HG03066 (cell line): ENCODE measurements at regions not wholly inside any gene's neighbourhood (a gene's known extent, or its start where the extent isn't known, plus 50 kb on each side); places are given as distances from the start of the nearest gene placed in this dataset.
A peak's percentile ranks its signal among the peaks of the same experiment; 100 is the strongest.

Source experiments
- ATAC-seq: cut with Tn5 transposase; IDR thresholded peaks from one replicate; pipeline ENCODE4 v1.9.1; 2021; ENCODE audit warnings: low read depth; ENCODE audit not compliant: unreplicated experiment

GRCh38 chr2:60400462-60401246 lies 152.8 kb downstream of the BCL11A start:
- no peak for ATAC-seq

GRCh38 chr2:60394463-60394862 lies 159.0 kb downstream of the BCL11A start:
- no peak for ATAC-seq

- no peak for ATAC-seq
These were observed 161.6 kb downstream of the BCL11A start for GRCh38 chr2:60391649-60392375.

DNA sequence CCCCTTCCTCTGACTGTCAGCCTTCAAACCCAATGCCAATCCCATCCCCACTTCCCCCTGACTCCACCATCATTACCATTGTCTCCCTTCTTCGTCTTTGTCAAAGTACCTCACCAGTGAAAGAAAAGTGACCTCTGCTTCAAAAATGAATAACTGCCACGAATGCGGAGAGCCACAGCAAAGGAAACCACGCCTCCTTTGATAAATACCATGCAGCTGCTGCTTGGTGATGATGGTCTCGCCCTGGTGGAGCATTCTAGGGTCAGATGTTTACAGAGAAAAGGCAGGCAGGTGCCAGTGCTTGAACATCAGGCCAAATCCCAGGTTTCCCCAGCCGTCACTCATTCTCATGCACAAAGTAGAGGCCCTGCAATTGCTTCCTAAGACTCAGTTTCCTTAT lies 162.2 kb downstream of the BCL11A start:
- no peak for ATAC-seq

GRCh38 chr2:60386436-60386835 lies 167.0 kb downstream of the BCL11A start:
- ATAC-seq: no peak

GRCh38 chr2:60385648-60386047 lies 167.8 kb downstream of the BCL11A start:
- ATAC-seq: no peak

GRCh38 chr2:60383401-60384143 lies 169.9 kb downstream of the BCL11A start:
- ATAC-seq: no peak

GRCh38 chr2:60380411-60380810 lies 173.0 kb downstream of the BCL11A start:
- no peak for ATAC-seq

- ATAC-seq: no peak
These were observed 173.8 kb downstream of the BCL11A start for GRCh38 chr2:60379684-60380083.

GRCh38 chr2:60379216-60379615 lies 174.2 kb downstream of the BCL11A start:
- ATAC-seq: no peak

GRCh38 chr2:60377825-60378224 lies 175.6 kb downstream of the BCL11A start:
- ATAC-seq: no peak

DNA sequence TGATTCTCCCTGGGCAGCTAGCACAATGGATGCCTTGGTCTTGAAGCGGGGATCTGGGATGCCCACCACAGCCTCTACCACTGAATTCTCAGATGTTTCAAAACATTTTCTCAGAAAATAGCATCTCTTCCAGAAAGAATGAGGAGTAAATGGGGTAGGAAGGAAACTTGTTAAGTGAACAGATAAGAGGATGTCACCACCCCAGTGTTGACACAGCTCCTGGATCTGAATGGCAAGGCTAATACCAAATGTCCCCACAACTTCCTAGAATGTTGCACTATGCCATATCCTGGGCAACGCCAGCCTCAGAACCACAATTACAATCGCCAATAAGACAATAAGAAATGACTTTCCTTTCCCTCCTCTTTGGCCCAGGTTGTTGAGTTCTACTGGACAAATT lies 177.2 kb downstream of the BCL11A start:
- ATAC-seq: no peak

DNA sequence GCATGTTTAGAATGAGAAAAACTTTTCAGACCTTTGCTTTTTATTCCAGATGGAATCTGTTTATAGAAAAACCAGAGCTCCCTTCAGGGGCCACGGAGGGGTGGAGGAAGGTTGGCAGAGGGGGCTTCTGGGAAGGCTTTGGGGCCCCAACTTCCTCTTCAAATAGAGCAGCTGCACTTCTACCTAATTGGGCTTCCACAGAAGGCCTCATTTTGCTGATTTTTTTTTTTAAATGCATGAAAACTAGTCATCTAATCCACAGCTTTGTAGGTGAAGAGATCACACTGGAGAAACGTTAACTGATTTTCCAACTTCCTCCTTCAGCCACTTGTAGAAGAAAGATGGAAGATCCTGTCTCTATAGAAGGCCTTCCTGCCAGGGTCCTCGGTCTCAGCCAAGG lies 181.8 kb downstream of the BCL11A start:
- ATAC-seq: no peak

DNA sequence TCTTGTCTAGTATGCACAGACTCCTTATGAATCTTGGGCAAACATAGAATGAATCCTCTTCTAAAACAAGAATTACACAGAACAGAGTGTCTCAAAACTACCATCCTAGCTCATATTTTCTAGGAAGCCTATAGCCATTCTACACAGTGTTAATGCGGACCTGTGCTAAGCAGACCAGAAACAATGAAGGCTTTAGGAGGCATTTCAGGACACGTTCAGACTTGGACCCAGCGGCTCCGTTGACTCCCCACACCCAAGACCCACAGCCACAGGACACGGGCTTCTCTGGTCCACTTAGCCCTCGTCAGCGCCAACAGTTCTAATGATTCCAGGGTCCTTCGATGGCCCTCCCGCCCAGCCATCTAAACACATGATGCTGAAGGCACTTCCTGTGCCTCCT lies 182.2 kb downstream of the BCL11A start:
- no peak for ATAC-seq

DNA sequence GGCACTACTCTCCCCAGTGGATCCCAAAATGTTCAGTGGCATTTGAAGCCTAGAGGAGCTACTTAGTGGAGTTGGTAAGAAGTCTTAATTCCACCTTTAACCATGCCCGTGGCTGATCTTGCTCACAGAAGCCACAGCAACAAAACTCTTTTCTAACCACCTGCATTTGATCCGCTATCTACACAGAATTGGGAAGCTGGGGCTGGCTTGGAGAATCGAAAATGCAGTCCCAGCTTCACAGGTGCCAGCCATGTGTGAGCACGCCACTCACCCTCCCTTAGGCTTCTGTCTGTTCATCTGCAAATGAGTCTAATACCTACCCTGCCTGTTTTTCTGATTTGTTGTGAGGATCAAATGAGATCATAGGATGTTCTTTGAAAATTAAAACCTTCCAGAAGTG lies 182.6 kb downstream of the BCL11A start:
- no peak for ATAC-seq

DNA sequence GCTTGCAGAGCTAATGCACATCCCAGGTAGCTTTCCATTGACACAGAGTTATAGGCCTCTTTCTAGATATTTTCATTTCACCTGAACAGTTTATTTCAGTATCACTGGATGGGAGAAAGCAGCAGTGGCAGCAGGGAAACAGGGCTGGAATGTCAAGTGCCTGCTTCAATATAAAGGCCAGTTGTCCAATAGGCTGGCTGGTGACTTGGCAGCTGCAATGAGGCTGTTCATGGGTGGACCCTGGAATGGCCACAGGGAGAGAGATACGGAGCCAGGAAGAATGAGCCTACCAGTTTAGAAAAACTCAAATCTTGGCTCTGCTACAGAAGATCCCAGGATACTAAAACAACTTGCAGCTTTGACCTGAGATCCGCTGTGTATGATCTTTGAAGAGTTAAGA lies 185.0 kb downstream of the BCL11A start:
- no peak for ATAC-seq

DNA sequence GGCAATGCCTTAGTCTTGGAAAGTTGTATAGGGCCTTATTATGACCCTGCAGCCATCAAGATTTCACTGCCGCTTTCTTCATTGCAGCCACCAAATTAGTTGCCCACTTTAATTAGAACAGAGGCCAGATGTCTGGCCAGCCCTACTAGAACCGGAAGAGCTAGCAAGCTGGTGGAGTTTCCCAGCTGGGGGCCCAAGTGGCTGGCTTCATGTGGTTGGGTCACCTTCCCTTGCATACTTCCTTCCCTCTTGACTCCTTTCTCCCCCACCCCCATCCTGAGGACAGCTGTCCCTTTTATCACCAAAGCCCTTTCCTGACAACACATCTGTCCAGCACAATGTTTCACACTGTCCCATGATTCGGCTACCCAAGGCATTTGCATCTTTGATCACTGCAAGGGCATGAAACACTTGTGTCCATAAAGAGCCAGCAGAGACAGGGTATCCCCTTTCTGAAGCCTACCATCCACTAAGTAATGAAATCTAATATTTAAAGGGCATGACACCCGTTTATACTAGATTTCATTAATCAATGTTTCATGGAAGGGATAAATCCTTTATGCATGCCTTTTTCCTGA lies 187.2 kb downstream of the BCL11A start:
- peak; percentile 55 for ATAC-seq

GRCh38 chr2:60365556-60365955 lies 187.9 kb downstream of the BCL11A start:
- no peak for ATAC-seq

DNA sequence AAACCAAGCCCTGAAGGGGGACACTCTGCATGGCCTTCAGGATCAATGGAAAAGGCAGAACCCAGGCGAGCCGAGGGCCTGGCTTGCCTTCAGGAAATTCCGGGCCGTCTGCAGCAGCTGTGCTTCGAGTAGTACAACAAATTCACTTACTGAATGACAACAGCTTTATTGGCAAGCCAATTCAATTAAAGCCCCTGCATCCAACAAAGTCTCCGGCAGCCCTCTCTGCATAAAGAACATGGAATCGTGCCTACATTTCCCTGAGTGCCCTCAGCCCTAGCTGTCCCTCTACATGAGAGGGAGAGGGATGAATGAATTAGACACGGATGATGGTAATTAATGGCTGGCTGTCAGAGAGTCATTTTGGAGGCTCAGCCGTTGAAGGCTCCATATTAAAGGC lies 189.0 kb downstream of the BCL11A start:
- ATAC-seq: no peak

- ATAC-seq: no peak
These were observed 192.0 kb downstream of the BCL11A start for GRCh38 chr2:60361498-60361897.

GRCh38 chr2:60359569-60359968 lies 193.9 kb downstream of the BCL11A start:
- no peak for ATAC-seq
